ENCODE measurements at regions not wholly inside any gene's neighbourhood (a gene's known extent, or its start where the extent isn't known, plus 50 kb on each side); places are given as distances from the start of the nearest gene placed in this dataset.

DNA sequence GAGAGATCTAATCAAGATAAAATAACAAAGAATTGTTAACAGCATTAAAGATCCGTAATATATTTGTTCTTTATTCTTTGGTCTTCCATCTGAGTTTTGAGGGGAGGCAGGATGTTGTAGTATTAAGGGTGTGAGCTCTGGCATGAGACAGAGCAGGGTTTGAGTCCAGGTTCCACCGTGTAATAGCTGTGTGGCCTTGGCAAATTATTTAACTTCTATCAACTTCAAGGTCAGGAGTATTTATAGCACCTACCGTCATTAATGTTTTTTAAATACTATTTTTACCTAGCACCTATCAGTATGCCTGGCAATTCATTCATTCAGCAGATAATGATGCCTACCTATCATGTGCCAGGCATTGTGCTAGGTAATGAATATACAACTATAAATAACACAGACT is 180.1 kb upstream of the NABP1 start:
- H3K4me2 ChIP-seq (ENCODE audit: low read length), result no peak overlapping the region
- no peaks in the 10 kb centered on the region for H3K27me3 ChIP-seq (ENCODE audit: low read length)
- TF ChIP-seq EZH2phosphoT487 (IDR thresholded peaks at IDR 0.05; ENCODE audit: borderline replicate concordance, low read length), result no peak
- no peak for TF ChIP-seq EZH2 (IDR thresholded peaks at IDR 0.05; ENCODE audit: low read length, unreplicated experiment)
- TF ChIP-seq, protein P1, sequence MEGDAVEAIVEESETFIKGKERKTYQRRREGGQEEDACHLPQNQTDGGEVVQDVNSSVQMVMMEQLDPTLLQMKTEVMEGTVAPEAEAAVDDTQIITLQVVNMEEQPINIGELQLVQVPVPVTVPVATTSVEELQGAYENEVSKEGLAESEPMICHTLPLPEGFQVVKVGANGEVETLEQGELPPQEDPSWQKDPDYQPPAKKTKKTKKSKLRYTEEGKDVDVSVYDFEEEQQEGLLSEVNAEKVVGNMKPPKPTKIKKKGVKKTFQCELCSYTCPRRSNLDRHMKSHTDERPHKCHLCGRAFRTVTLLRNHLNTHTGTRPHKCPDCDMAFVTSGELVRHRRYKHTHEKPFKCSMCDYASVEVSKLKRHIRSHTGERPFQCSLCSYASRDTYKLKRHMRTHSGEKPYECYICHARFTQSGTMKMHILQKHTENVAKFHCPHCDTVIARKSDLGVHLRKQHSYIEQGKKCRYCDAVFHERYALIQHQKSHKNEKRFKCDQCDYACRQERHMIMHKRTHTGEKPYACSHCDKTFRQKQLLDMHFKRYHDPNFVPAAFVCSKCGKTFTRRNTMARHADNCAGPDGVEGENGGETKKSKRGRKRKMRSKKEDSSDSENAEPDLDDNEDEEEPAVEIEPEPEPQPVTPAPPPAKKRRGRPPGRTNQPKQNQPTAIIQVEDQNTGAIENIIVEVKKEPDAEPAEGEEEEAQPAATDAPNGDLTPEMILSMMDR (conservative IDR thresholded peaks at IDR 0.05; ENCODE audit: low read depth, low read length), result no peak
- H3K9ac ChIP-seq (ENCODE audit: low read length), result no peak overlapping the region
- H3F3A ChIP-seq (ENCODE audit: low read length, unreplicated experiment), result no peaks in the 10 kb centered on the region
- no peaks in the 10 kb centered on the region for H3K79me2 ChIP-seq (ENCODE audit: low read length)
- intact Hi-C loops (cut with micrococcal nuclease), result no loop called here
- H3K4me1 ChIP-seq (ENCODE audit: insufficient read depth, low read length), result peaks cover 10% of the 10 kb centered on the region
- BruUV-seq (replicated peaks), result no TSS peak
- ATAC-seq (no peak), DNase-seq (no peak)
- H3K4me3 ChIP-seq (ENCODE audit: low read length), result no peak overlapping the region
- H3K36me3 ChIP-seq (ENCODE audit: low read depth, low read length), result no peaks in the 10 kb centered on the region
- no peaks in the 10 kb centered on the region for H3K9me2 ChIP-seq (replicated peaks; ENCODE audit: low read length)
- H4K20me1 ChIP-seq (ENCODE audit: low read length), result no peaks in the 10 kb centered on the region
- H2AFZ ChIP-seq (ENCODE audit: low read length), result no peak overlapping the region
- ChIA-PET POLR2A (ENCODE audit: unreplicated experiment) (no interaction called here), CTCF (no interaction called here)
- H3K27ac ChIP-seq (ENCODE audit: low read length), result no peak overlapping the region
- no peaks in the 10 kb centered on the region for H3K9me3 ChIP-seq (ENCODE audit: low read length)

DNA sequence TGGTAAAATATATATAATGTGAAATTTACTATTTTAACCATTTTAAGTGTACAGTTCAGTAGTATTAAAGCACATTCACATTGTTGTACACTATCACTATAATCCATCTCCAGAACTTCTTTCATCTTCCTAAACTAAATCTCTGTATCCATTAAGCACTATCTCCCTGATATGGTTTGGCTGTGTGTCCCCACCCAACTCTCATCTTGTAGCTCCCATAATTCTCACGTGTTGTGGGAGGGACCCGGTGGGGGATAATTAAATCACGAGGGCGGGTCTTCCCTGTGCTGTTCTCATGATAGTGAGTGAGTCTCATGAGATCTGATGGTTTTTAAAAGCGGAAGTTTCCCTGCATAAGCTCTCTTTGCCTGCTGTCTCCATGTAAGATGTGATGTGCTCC is 178.9 kb upstream of the NABP1 start:
- no peak overlapping the region for H3K4me3 ChIP-seq (ENCODE audit: low read length)
- TF ChIP-seq EZH2phosphoT487 (IDR thresholded peaks at IDR 0.05; ENCODE audit: borderline replicate concordance, low read length), result no peak
- TF ChIP-seq, protein P1 (conservative IDR thresholded peaks at IDR 0.05; ENCODE audit: low read depth, low read length), result no peak
- no peak for TF ChIP-seq EZH2 (IDR thresholded peaks at IDR 0.05; ENCODE audit: low read length, unreplicated experiment)
- no peaks in the 10 kb centered on the region for H3K27me3 ChIP-seq (ENCODE audit: low read length)
- DNase-seq (no peak), ATAC-seq (no peak)
- H3F3A ChIP-seq (ENCODE audit: low read length, unreplicated experiment), result no peaks in the 10 kb centered on the region
- H3K9me3 ChIP-seq (ENCODE audit: low read length), result no peaks in the 10 kb centered on the region
- no TSS peak for BruUV-seq (replicated peaks)
- ChIA-PET POLR2A (ENCODE audit: unreplicated experiment) (no interaction called here), CTCF (no interaction called here)
- peaks cover 10% of the 10 kb centered on the region for H3K4me1 ChIP-seq (ENCODE audit: insufficient read depth, low read length)
- H3K9ac ChIP-seq (ENCODE audit: low read length), result no peak overlapping the region
- intact Hi-C loops (cut with micrococcal nuclease), result no loop called here
- no peaks in the 10 kb centered on the region for H4K20me1 ChIP-seq (ENCODE audit: low read length)
- H3K27ac ChIP-seq (ENCODE audit: low read length), result no peak overlapping the region
- no peaks in the 10 kb centered on the region for H3K36me3 ChIP-seq (ENCODE audit: low read depth, low read length)
- H3K4me2 ChIP-seq (ENCODE audit: low read length), result no peak overlapping the region
- H2AFZ ChIP-seq (ENCODE audit: low read length), result no peak overlapping the region
- H3K9me2 ChIP-seq (replicated peaks; ENCODE audit: low read length), result no peaks in the 10 kb centered on the region
- no peaks in the 10 kb centered on the region for H3K79me2 ChIP-seq (ENCODE audit: low read length)

DNA sequence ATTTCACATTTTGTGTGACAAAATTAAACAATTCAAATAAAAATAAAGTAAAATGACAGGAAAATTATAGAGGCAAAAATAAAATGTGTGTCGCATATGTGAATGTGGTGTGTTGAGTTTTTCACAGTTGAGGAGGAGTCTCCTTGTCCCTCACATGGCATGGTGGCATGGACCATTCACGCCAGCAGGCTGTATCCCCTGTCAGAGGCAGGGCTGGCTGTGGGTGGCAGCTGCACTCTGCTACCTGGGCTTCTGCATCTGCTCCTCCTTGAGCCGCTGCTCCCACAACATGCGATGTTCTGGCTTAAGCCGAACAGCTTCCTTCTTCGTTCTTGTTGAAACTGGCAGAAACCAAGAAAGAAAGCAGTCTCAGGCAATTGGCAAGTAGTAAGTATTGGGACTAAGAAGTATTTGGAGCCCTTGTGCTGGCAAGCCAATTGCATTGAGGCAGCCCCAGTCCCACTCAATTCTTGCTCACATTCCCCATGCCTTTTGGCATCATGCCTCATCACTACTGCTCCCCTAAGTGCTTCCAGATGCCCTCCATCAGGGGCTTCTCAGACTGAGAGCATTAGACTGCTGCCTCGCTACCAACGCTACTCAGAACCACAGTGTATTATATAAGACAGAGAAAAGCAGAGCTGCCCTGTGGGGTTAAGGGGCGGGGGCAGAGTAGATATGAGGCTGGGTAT is 177.9 kb upstream of the NABP1 start:
- Histone ChIP-seq H3K27me3 (ENCODE audit: low read length) (no peaks in the 10 kb centered on the region), H3K36me3 (ENCODE audit: low read depth, low read length) (no peaks in the 10 kb centered on the region), H3K9me3 (ENCODE audit: low read length) (no peaks in the 10 kb centered on the region), H4K20me1 (ENCODE audit: low read length) (no peaks in the 10 kb centered on the region), H3K9ac (ENCODE audit: low read length) (no peak overlapping the region), H3K79me2 (ENCODE audit: low read length) (no peaks in the 10 kb centered on the region), H3F3A (ENCODE audit: low read length, unreplicated experiment) (no peaks in the 10 kb centered on the region), H3K4me1 (ENCODE audit: insufficient read depth, low read length) (peaks cover 10% of the 10 kb centered on the region), H3K4me3 (ENCODE audit: low read length) (no peak overlapping the region), H3K9me2 (replicated peaks; ENCODE audit: low read length) (no peaks in the 10 kb centered on the region), H3K4me2 (ENCODE audit: low read length) (no peak overlapping the region), H3K27ac (ENCODE audit: low read length) (no peak overlapping the region), H2AFZ (ENCODE audit: low read length) (no peak overlapping the region)
- DNase-seq, result no peak
- CTCF ChIA-PET, result interaction anchor here (0.5 to 1.7 kb wide), 2 partner anchors 71 to 335 kb away, joined by 4 to 8 read pairs; no protein-coding TSS in a partner anchor
- intact Hi-C loops (cut with micrococcal nuclease), result loop anchor here (5.0 to 10.0 kb wide), 4 partner anchors 125 to 448 kb away; no protein-coding TSS in a partner anchor
- BruUV-seq (replicated peaks), result no TSS peak
- POLR2A ChIA-PET (ENCODE audit: unreplicated experiment), result no interaction called here
- TF ChIP-seq EZH2 (IDR thresholded peaks at IDR 0.05; ENCODE audit: low read length, unreplicated experiment) (no peak), EZH2phosphoT487 (IDR thresholded peaks at IDR 0.05; ENCODE audit: borderline replicate concordance, low read length) (no peak)
- TF ChIP-seq, protein P1 (conservative IDR thresholded peaks at IDR 0.05; ENCODE audit: low read depth, low read length), result no peak
- ATAC-seq, result no peak
